Endothelial cell of umbilical vein (primary cell): ENCODE measurements at regions not wholly inside any gene's neighbourhood (a gene's known extent, or its start where the extent isn't known, plus 50 kb on each side); places are given as distances from the start of the nearest gene placed in this dataset.

Experiments used
- BruUV-seq: library from RNA; stranded (reverse); fragments of 400-500 nt; replicated peaks from 2 replicates; lab custom pipeline; 2021; lab: Mats Ljungman, UMichigan
- CTCF ChIA-PET: fragments of 300-600, 350-600 bp; sonication (Branson Sonifier 250); formaldehyde crosslinking; loops from one replicate; lab custom pipeline; 2021; ENCODE audit warnings: antibody characterized with exemption, inconsistent platforms; lab: Charles Lee
- POLR2A ChIA-PET: fragments of 300-600, 350-600 bp; sonication (Branson Sonifier 250); formaldehyde crosslinking; loops from one replicate; lab custom pipeline; 2021; ENCODE audit warnings: antibody characterized with exemption, inconsistent platforms; lab: Charles Lee
- DNase-seq: peaks from one replicate; pipeline ENCODE4 v3.0.0-alpha.2; 2011; ENCODE audit warnings: low read depth, low spot score
- FAIRE-seq: peaks from 2 replicates; lab custom pipeline; 2011; peaks lifted over from hg19 to GRCh38; lab: Jason Lieb, UNC
- H2AFZ ChIP-seq: 2 replicates; pipeline ENCODE4 v1.6.0; 2012; ENCODE audit warnings: low read depth, low read length, control low read depth, inconsistent platforms
- H3K27ac ChIP-seq: 2 replicates; pipeline ENCODE4 v1.5.1; 2011; ENCODE audit warnings: low read depth, mild to moderate bottlenecking, control low read depth, low read length, moderate library complexity; ENCODE audit not compliant: insufficient read depth
- H3K27me3 ChIP-seq, 2 experiments: 2 replicates each; pipeline versions ENCODE4 v1.6.0 to v1.6.1; 2011; ENCODE audit warnings: low read length in 2 of 2, mixed read lengths in 1 of 2; ENCODE audit not compliant: control insufficient read depth in 2 of 2, insufficient read depth in 2 of 2
- H3K36me3 ChIP-seq, 2 experiments: 2 replicates in 1 of 2; 3 replicates in 1 of 2; pipeline ENCODE4 v1.5.1; 2011; ENCODE audit warnings: low read length in 2 of 2, mild to moderate bottlenecking in 1 of 2, moderate library complexity in 1 of 2; ENCODE audit not compliant: control insufficient read depth in 2 of 2, insufficient read depth in 2 of 2; ENCODE audit errors: extremely low read depth in 1 of 2
- H3K4me1 ChIP-seq: 3 replicates; pipeline ENCODE4 v1.5.1; 2011; ENCODE audit warnings: mild to moderate bottlenecking, low read length; ENCODE audit not compliant: control insufficient read depth, insufficient read depth; ENCODE audit errors: extremely low read depth
- H3K4me2 ChIP-seq: 2 replicates; pipeline ENCODE4 v1.6.1; 2011; ENCODE audit warnings: low read length, control low read depth, mixed read lengths; ENCODE audit not compliant: insufficient read depth
- H3K4me3 ChIP-seq, 3 experiments: fragments of 200-600 bp in 1 of 3; sonication (generic), shearing (Covaris generic) in 1 of 3; replicated peaks in 1 of 3; 2 replicates each; pipeline ENCODE4 v1.5.1; 2011 to 2016; ENCODE audit warnings: control low read depth in 3 of 3, low read length in 3 of 3, mild to moderate bottlenecking in 2 of 3, inconsistent platforms in 1 of 3, low read depth in 1 of 3, moderate library complexity in 1 of 3; ENCODE audit not compliant: insufficient read depth in 1 of 3
- H3K79me2 ChIP-seq: 2 replicates; pipeline ENCODE4 v1.6.0; 2012; ENCODE audit warnings: low read length, inconsistent platforms; ENCODE audit not compliant: control insufficient read depth, insufficient read depth
- H3K9ac ChIP-seq: replicated peaks from 2 replicates; pipeline ENCODE3; 2011; ENCODE audit warnings: low read length, control low read depth; ENCODE audit not compliant: insufficient read depth; ENCODE audit errors: extremely low read depth
- H3K9me1 ChIP-seq: replicated peaks from 3 replicates; pipeline ENCODE4 v1.6.0; 2011; ENCODE audit warnings: mild to moderate bottlenecking, low read length; ENCODE audit not compliant: control insufficient read depth, insufficient read depth; ENCODE audit errors: extremely low read depth
- H3K9me3 ChIP-seq: replicated peaks from 2 replicates; pipeline ENCODE4 v1.5.1; 2012; ENCODE audit warnings: low read length, inconsistent platforms; ENCODE audit not compliant: control insufficient read depth, insufficient read depth
- H4K20me1 ChIP-seq: replicated peaks from 2 replicates; pipeline ENCODE3; 2011; ENCODE audit warnings: mild to moderate bottlenecking, low read length; ENCODE audit not compliant: control insufficient read depth, insufficient read depth; ENCODE audit errors: extremely low read depth
- CTCF ChIP-seq, 2 donors: IDR thresholded peaks; 1 replicate in 1 of 2; 2 replicates in 1 of 2; pipeline ENCODE4 v1.5.1; 2011; ENCODE audit warnings: low read length in 2 of 2, mild to moderate bottlenecking in 2 of 2, moderate library complexity in 2 of 2, control low read depth in 1 of 2, inconsistent platforms in 1 of 2, low read depth in 1 of 2; ENCODE audit not compliant: insufficient read depth in 1 of 2; ENCODE audit errors: extremely low read depth in 1 of 2
- EZH2 ChIP-seq: IDR thresholded peaks from 2 replicates; pipeline ENCODE4 v1.6.1; 2012; ENCODE audit warnings: borderline replicate concordance, low read depth, mild to moderate bottlenecking, moderate library complexity, low read length, inconsistent platforms; ENCODE audit not compliant: severe bottlenecking
- FOS ChIP-seq: IDR thresholded peaks from 2 replicates; pipeline ENCODE4 v1.6.1; 2011; ENCODE audit warnings: mild to moderate bottlenecking, low read length, moderate library complexity, borderline replicate concordance; ENCODE audit not compliant: insufficient read depth
- GATA2 ChIP-seq: IDR thresholded peaks from 2 replicates; pipeline ENCODE4 v1.7.0; 2011; ENCODE audit warnings: low read depth, mild to moderate bottlenecking, moderate library complexity, mixed read lengths, low read length; ENCODE audit not compliant: insufficient read length, insufficient read depth
- JUN ChIP-seq: IDR thresholded peaks from 2 replicates; pipeline ENCODE4 v1.6.1; 2011; ENCODE audit warnings: borderline replicate concordance, low read depth; ENCODE audit not compliant: insufficient read length, insufficient read depth
- MAX ChIP-seq: IDR thresholded peaks from 2 replicates; pipeline ENCODE4 v1.6.1; 2011; ENCODE audit not compliant: insufficient read depth, insufficient read length
- MYC ChIP-seq: IDR thresholded peaks from one replicate; pipeline ENCODE4 v1.6.1; 2011; ENCODE audit warnings: mild to moderate bottlenecking, low read depth, low read length
- POLR2AphosphoS5 ChIP-seq: IDR thresholded peaks from 2 replicates; pipeline ENCODE4 v1.6.1; 2012; ENCODE audit warnings: low read depth, mild to moderate bottlenecking, control low read depth, low read length, moderate library complexity; ENCODE audit not compliant: insufficient read depth
- dilution Hi-C: fragments of 300-500 bp; cut with MboI; formaldehyde crosslinking; loops from one replicate; pipeline ENCODE4 v1.15.0; 2019; ENCODE audit warnings: low sequenced_read_pairs; ENCODE audit not compliant: extremely low pct_ligation_motif_present
- intact Hi-C: fragments of 100-400 bp; cut with micrococcal nuclease; formaldehyde crosslinking; loops from one replicate; pipeline ENCODE4 v1.10.0; 2022

- dilution Hi-C loops (no loop called here), intact Hi-C loops (no loop called here)
- Histone ChIP-seq H3K9me3 (no peaks in the 10 kb centered on the region), H2AFZ (no peak overlapping the region), H3K27ac (no peak overlapping the region), H3K27me3 (peaks cover 3 to 4% of the 10 kb centered on the region in 2 experiments), H3K4me2 (no peak overlapping the region), H3K4me1 (no peaks in the 10 kb centered on the region), H3K4me3 (no peak overlapping the region), H4K20me1 (no peaks in the 10 kb centered on the region), H3K9me1 (no peaks in the 10 kb centered on the region), H3K9ac (no peak overlapping the region), H3K79me2 (no peaks in the 10 kb centered on the region), H3K36me3 (no peaks in the 10 kb centered on the region)
- TF ChIP-seq JUN, result no peak
- TF ChIP-seq EZH2, result no peak
- TF ChIP-seq FOS, result no peak
- TF ChIP-seq CTCF (IDR thresholded peaks at IDR 0.05; ENCODE audit: extremely low read depth in 1 of 2, insufficient read depth in 1 of 2, low read depth in 1 of 2, low read length in 2 of 2), result no peak
- no peak for TF ChIP-seq MAX
- no peak for TF ChIP-seq MYC
- TF ChIP-seq GATA2, result no peak
- no peak for TF ChIP-seq POLR2AphosphoS5
- DNase-seq (no peak), FAIRE-seq (no peak)
- BruUV-seq, result no TSS peak
- ChIA-PET POLR2A (no interaction called here), CTCF (no interaction called here)
Measured at GRCh38 chr18:2114289-2114688, 457.0 kb downstream of the METTL4 start.
